ENCODE measurements at regions not wholly inside any gene's neighbourhood (a gene's known extent, or its start where the extent isn't known, plus 50 kb on each side); places are given as distances from the start of the nearest gene placed in this dataset.

DNA sequence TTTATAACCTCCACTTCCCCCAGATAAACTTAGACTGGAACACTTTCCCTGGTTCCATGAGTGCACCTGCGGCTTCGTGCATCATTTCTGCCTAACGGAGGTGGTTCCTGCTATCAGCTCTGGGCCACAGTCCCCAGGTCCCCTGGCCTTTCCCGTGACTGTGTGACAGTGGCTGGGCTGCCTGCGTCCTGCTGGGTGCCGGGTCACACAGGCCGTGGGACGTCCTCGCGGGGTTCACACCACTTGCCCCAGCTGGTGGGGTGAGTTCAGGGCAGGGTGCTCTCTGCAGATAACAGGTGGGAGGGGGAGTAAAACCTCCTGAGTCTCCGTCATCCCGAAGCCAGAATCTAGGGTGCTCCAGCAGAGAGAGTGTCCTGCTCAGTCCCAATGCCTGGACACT lies 58.7 kb upstream of the CFAP46 start:
- 85% methylated on average over 10 of the region's 12 CpGs for WGBS (ENCODE audit: insufficient coverage)
- Histone ChIP-seq H3K36me3 (replicated peaks in 1 of 2; ENCODE audit: control insufficient read depth in 1 of 2, insufficient read depth in 2 of 2, low read length in 2 of 2) (no peaks in the 10 kb centered on the region), H3K9me3 (replicated peaks in 1 of 2; ENCODE audit: control insufficient read depth in 1 of 2, insufficient read depth in 1 of 2, low read length in 2 of 2) (no peaks in the 10 kb centered on the region), H4K20me1 (ENCODE audit: insufficient read depth, low read length) (no peaks in the 10 kb centered on the region), H3K79me2 (ENCODE audit: insufficient read depth, low read length) (no peaks in the 10 kb centered on the region), H2AFZ (ENCODE audit: insufficient read depth, low read depth, low read length, poor library complexity, severe bottlenecking) (no peak overlapping the region), H3K27me3 (ENCODE audit: control insufficient read depth in 2 of 2, insufficient read depth in 2 of 2, low read length in 2 of 2) (peaks cover 0 to 3% of the 10 kb centered on the region in 2 donors), H3K27ac (ENCODE audit: low read depth in 1 of 2, low read length in 2 of 2) (no peak overlapping the region), H3K4me1 (ENCODE audit: control insufficient read depth in 1 of 2, insufficient read depth in 2 of 2, low read length in 2 of 2) (peaks cover 0 to 10% of the 10 kb centered on the region in 2 donors), H3K9ac (ENCODE audit: insufficient read depth, low read length, poor library complexity, severe bottlenecking) (no peak overlapping the region), H3K4me2 (replicated peaks; ENCODE audit: extremely low read depth, low read length, poor library complexity, severe bottlenecking) (no peak overlapping the region), H3K4me3 (replicated peaks in 1 of 3; ENCODE audit: low read depth in 2 of 3, low read length in 3 of 3) (no peak overlapping the region)
- H3K4me3 Mint-ChIP-seq = no peak overlapping the region
- H3K36me3 Mint-ChIP-seq = no peaks in the 10 kb centered on the region
- peaks cover 5% of the 10 kb centered on the region for H3K4me1 Mint-ChIP-seq
- no peak overlapping the region for H3K27ac Mint-ChIP-seq
- H3K27me3 Mint-ChIP-seq (ENCODE audit: low read depth in 3 of 3) = peaks cover 7 to 24% (median 21%) of the 10 kb centered on the region in 3 donors
- H3K9me3 Mint-ChIP-seq = peaks cover 0 to 2% (median 0%) of the 10 kb centered on the region in 7 donors
- intact Hi-C loops (cut with micrococcal nuclease) = no loop called here
- no peak for DNase-seq
- TF ChIP-seq, protein P1, sequence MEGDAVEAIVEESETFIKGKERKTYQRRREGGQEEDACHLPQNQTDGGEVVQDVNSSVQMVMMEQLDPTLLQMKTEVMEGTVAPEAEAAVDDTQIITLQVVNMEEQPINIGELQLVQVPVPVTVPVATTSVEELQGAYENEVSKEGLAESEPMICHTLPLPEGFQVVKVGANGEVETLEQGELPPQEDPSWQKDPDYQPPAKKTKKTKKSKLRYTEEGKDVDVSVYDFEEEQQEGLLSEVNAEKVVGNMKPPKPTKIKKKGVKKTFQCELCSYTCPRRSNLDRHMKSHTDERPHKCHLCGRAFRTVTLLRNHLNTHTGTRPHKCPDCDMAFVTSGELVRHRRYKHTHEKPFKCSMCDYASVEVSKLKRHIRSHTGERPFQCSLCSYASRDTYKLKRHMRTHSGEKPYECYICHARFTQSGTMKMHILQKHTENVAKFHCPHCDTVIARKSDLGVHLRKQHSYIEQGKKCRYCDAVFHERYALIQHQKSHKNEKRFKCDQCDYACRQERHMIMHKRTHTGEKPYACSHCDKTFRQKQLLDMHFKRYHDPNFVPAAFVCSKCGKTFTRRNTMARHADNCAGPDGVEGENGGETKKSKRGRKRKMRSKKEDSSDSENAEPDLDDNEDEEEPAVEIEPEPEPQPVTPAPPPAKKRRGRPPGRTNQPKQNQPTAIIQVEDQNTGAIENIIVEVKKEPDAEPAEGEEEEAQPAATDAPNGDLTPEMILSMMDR (IDR thresholded peaks at IDR 0.05) = no peak

DNA sequence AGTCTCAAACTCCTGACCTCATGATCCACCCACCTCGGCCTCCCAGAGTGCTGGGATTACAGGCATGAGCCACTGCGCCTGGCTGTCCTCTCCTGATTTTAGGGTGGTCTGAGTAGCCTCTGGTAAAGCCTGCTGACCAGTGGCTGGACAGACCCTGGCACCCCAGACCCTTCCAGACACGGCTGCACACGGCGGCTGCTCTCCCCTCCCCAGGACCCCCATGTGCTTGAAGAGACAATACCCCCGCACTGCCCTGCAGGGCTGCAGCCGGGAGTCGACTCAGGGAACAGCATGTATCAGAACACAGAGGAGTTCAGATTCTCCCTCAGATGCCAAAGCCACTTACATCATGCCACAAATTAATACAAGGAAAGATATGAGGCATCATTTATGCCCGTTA lies 58.3 kb upstream of the CFAP46 start:
- Histone ChIP-seq H3K79me2 (ENCODE audit: insufficient read depth, low read length) (no peaks in the 10 kb centered on the region), H3K9ac (ENCODE audit: insufficient read depth, low read length, poor library complexity, severe bottlenecking) (no peak overlapping the region), H3K27me3 (ENCODE audit: control insufficient read depth in 2 of 2, insufficient read depth in 2 of 2, low read length in 2 of 2) (peaks cover 0 to 3% of the 10 kb centered on the region in 2 donors), H3K36me3 (replicated peaks in 1 of 2; ENCODE audit: control insufficient read depth in 1 of 2, insufficient read depth in 2 of 2, low read length in 2 of 2) (no peaks in the 10 kb centered on the region), H4K20me1 (ENCODE audit: insufficient read depth, low read length) (no peaks in the 10 kb centered on the region), H3K4me1 (ENCODE audit: control insufficient read depth in 1 of 2, insufficient read depth in 2 of 2, low read length in 2 of 2) (peaks cover 0 to 10% of the 10 kb centered on the region in 2 donors), H3K27ac (ENCODE audit: low read depth in 1 of 2, low read length in 2 of 2) (no peak overlapping the region), H3K4me3 (replicated peaks in 1 of 3; ENCODE audit: low read depth in 2 of 3, low read length in 3 of 3) (no peak overlapping the region), H3K4me2 (replicated peaks; ENCODE audit: extremely low read depth, low read length, poor library complexity, severe bottlenecking) (no peak overlapping the region), H2AFZ (ENCODE audit: insufficient read depth, low read depth, low read length, poor library complexity, severe bottlenecking) (no peak overlapping the region), H3K9me3 (replicated peaks in 1 of 2; ENCODE audit: control insufficient read depth in 1 of 2, insufficient read depth in 1 of 2, low read length in 2 of 2) (no peaks in the 10 kb centered on the region)
- Mint-ChIP-seq H3K36me3 (no peaks in the 10 kb centered on the region), H3K27ac (no peak overlapping the region), H3K4me1 (peaks cover 5% of the 10 kb centered on the region), H3K9me3 (peaks cover 0 to 2% (median 0%) of the 10 kb centered on the region in 7 donors), H3K4me3 (no peak overlapping the region), H3K27me3 (ENCODE audit: low read depth in 3 of 3) (peaks cover 7 to 24% (median 17%) of the 10 kb centered on the region in 3 donors)
- intact Hi-C loops (cut with micrococcal nuclease) = no loop called here
- DNase-seq = no peak
- TF ChIP-seq, protein P1 (IDR thresholded peaks at IDR 0.05) = no peak
- 93% methylated on average over 8 of the region's 9 CpGs for WGBS (ENCODE audit: insufficient coverage)

Data from CD14-positive monocyte (primary cell).